ENCODE measurements at regions not wholly inside any gene's neighbourhood (a gene's known extent, or its start where the extent isn't known, plus 50 kb on each side); places are given as distances from the start of the nearest gene placed in this dataset.

- 85 to 86% methylated on average over 5 of the region's 5 CpGs for WGBS, 2 donors
- no peak overlapping the region for H3K27ac ChIP-seq
- no peaks in the 10 kb centered on the region for H3K27me3 ChIP-seq
- no peaks in the 10 kb centered on the region for H3K4me1 ChIP-seq
- DNase-seq: no peak
- intact Hi-C loops (cut with DNase I; ENCODE audit: low total_unique reads): no loop called here
- H3K36me3 ChIP-seq (ENCODE audit: low read depth, missing control alignments): no peaks in the 10 kb centered on the region
- no peak overlapping the region for H3K4me3 ChIP-seq
- H3K9me3 ChIP-seq: no peaks in the 10 kb centered on the region
- TF ChIP-seq, protein P1, sequence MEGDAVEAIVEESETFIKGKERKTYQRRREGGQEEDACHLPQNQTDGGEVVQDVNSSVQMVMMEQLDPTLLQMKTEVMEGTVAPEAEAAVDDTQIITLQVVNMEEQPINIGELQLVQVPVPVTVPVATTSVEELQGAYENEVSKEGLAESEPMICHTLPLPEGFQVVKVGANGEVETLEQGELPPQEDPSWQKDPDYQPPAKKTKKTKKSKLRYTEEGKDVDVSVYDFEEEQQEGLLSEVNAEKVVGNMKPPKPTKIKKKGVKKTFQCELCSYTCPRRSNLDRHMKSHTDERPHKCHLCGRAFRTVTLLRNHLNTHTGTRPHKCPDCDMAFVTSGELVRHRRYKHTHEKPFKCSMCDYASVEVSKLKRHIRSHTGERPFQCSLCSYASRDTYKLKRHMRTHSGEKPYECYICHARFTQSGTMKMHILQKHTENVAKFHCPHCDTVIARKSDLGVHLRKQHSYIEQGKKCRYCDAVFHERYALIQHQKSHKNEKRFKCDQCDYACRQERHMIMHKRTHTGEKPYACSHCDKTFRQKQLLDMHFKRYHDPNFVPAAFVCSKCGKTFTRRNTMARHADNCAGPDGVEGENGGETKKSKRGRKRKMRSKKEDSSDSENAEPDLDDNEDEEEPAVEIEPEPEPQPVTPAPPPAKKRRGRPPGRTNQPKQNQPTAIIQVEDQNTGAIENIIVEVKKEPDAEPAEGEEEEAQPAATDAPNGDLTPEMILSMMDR (IDR thresholded peaks at IDR 0.05): no peak
- no peak for TF ChIP-seq POLR2A (IDR thresholded peaks at IDR 0.05)
Observed at GRCh38 chr17:65415991-65416390, 145.5 kb downstream of the AXIN2 start.

GRCh38 chr17:65413390-65413789 is 148.1 kb downstream of the AXIN2 start:
- TF ChIP-seq, protein P1 (IDR thresholded peaks at IDR 0.05): no peak
- no peak for TF ChIP-seq POLR2A (IDR thresholded peaks at IDR 0.05)
- Histone ChIP-seq H3K9me3 (no peaks in the 10 kb centered on the region), H3K36me3 (ENCODE audit: low read depth, missing control alignments) (no peaks in the 10 kb centered on the region), H3K4me1 (no peaks in the 10 kb centered on the region), H3K27me3 (no peaks in the 10 kb centered on the region), H3K27ac (no peak overlapping the region), H3K4me3 (no peak overlapping the region)
- intact Hi-C loops (cut with DNase I; ENCODE audit: low total_unique reads): no loop called here
- WGBS, 2 donors: 78 to 79% methylated on average over 2 of the region's 2 CpGs
- DNase-seq: no peak

- H3K4me1 ChIP-seq: no peaks in the 10 kb centered on the region
- intact Hi-C loops (cut with DNase I; ENCODE audit: low total_unique reads): no loop called here
- no peak overlapping the region for H3K4me3 ChIP-seq
- 72 to 73% methylated on average over 1 of the region's 1 CpG for WGBS, 2 donors
- H3K27ac ChIP-seq: no peak overlapping the region
- H3K36me3 ChIP-seq (ENCODE audit: low read depth, missing control alignments): no peaks in the 10 kb centered on the region
- TF ChIP-seq, protein P1 (IDR thresholded peaks at IDR 0.05): no peak
- no peak for TF ChIP-seq POLR2A (IDR thresholded peaks at IDR 0.05)
- H3K9me3 ChIP-seq: no peaks in the 10 kb centered on the region
- H3K27me3 ChIP-seq: no peaks in the 10 kb centered on the region
- no peak for DNase-seq
Observed at GRCh38 chr17:65409381-65409780, 152.1 kb downstream of the AXIN2 start.

- WGBS, 2 donors: 96 to 98% methylated on average over 2 of the region's 2 CpGs
- H3K4me1 ChIP-seq: no peaks in the 10 kb centered on the region
- H3K9me3 ChIP-seq: no peaks in the 10 kb centered on the region
- intact Hi-C loops (cut with DNase I; ENCODE audit: low total_unique reads): no loop called here
- no peaks in the 10 kb centered on the region for H3K27me3 ChIP-seq
- TF ChIP-seq, protein P1 (IDR thresholded peaks at IDR 0.05): no peak
- no peak for TF ChIP-seq POLR2A (IDR thresholded peaks at IDR 0.05)
- H3K36me3 ChIP-seq (ENCODE audit: low read depth, missing control alignments): no peaks in the 10 kb centered on the region
- DNase-seq: no peak
- H3K27ac ChIP-seq: no peak overlapping the region
- no peak overlapping the region for H3K4me3 ChIP-seq
Observed at GRCh38 chr17:65408050-65408449, 153.4 kb downstream of the AXIN2 start.

DNA sequence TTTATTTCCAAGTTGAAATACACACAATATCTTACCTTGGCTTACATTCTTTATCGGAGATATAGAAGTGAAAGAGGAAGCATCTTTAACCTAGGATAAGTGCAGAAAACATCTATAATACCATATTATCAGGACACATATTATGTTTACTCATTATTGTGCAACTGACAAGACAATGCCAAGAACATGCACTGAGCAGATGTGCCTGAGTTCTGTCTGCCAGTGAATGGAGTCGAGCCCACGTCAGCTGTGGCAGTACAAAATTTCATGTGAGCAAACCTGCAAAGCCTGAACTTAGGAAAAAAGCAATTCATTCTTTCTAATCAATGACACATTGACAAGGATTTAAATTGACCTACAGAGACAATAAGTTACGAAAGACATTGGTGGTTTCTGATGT is 154.4 kb downstream of the AXIN2 start:
- H3K4me3 ChIP-seq: no peak overlapping the region
- TF ChIP-seq POLR2A (IDR thresholded peaks at IDR 0.05): no peak
- TF ChIP-seq, protein P1 (IDR thresholded peaks at IDR 0.05): no peak
- intact Hi-C loops (cut with DNase I; ENCODE audit: low total_unique reads): no loop called here
- H3K27me3 ChIP-seq: no peaks in the 10 kb centered on the region
- H3K36me3 ChIP-seq (ENCODE audit: low read depth, missing control alignments): no peaks in the 10 kb centered on the region
- H3K4me1 ChIP-seq: no peaks in the 10 kb centered on the region
- no peaks in the 10 kb centered on the region for H3K9me3 ChIP-seq
- WGBS, 2 donors: 79 to 80% methylated on average over 4 of the region's 4 CpGs
- no peak overlapping the region for H3K27ac ChIP-seq
- DNase-seq: no peak
